HG02870 (cell line): ENCODE measurements at regions not wholly inside any gene's neighbourhood (a gene's known extent, or its start where the extent isn't known, plus 50 kb on each side); places are given as distances from the start of the nearest gene placed in this dataset.

Experiments
- ATAC-seq: cut with Tn5 transposase; IDR thresholded peaks from one replicate; pipeline ENCODE4 v1.9.1; 2021; ENCODE audit warnings: mild to moderate bottlenecking, moderate library complexity; ENCODE audit not compliant: unreplicated experiment

DNA sequence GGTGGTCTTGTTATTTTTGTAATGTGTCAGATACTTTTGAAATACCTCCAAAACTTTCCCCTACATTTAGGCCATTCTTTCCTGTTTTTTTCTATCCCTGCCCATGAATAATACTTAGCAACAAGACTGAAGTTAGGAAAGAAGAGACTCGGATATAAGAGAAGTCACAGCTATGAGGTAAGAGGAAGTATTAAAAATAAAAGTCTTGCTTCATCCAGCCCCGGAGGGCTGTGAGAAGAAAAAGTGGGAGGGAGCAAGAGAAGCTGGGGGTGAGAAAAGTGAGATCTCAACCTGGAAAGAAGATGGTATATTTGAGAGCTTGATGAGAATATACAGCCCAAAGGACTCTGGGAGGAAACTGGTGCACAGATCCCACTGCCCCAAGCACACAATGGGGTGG is 213.5 kb upstream of the CDIN1 start:
- no peak for ATAC-seq

- no peak for ATAC-seq
Observed at GRCh38 chr15:36370051-36370730, 209.2 kb upstream of the CDIN1 start.

GRCh38 chr15:36370731-36371112 is 208.7 kb upstream of the CDIN1 start:
- ATAC-seq, result no peak

- ATAC-seq, result no peak
Observed at GRCh38 chr15:36371509-36371908, 207.9 kb upstream of the CDIN1 start.

GRCh38 chr15:36372968-36373367 is 206.5 kb upstream of the CDIN1 start:
- no peak for ATAC-seq

- ATAC-seq, result no peak
Observed at GRCh38 chr15:36373550-36373949, 205.9 kb upstream of the CDIN1 start.

GRCh38 chr15:36389107-36389506 is 190.3 kb upstream of the CDIN1 start:
- no peak for ATAC-seq

DNA sequence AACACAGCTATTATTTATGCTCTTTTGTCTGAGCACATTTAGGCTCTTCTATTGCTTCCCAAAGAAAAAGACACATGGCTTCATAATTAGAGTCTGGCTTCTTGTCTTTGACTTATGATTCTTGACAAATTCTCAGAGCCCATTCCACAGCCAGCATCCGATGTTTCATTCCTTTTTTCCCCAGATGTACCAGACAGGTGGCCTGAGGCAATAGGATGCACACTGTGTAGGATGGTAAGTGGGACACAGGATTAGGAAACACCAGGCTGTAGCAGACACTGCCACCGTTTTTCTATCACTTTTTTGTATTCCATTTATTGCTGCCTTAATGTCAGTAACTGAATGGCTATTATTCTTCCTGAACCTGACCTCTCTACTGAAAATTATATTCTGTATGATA is 188.9 kb upstream of the CDIN1 start:
- ATAC-seq, result no peak

DNA sequence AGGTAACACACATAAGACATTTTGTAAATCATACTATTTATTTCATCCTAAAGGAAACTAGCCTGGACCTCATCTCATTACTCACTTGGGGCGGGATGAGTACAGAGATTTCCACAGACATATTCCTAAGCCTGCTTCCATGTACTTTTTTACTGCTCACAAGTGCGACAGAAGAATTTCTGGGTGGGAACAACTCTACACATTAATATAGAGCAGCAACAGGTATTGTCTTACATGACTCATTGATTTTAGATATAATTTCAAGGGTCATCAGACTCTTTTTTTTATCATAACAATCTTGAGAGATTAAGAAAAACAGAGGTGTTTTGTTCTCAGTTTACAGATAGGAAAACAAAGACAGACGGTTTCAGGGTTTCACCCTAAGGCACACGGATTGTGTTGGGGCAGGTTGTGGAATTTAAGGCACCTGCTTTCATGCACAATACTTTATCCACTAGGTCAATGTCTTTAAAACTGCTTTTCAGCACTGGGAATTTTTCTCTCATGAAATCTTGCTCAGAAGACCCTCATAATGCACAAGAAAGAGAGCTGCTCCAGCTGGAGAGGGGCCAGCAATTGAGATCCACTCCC is 186.7 kb upstream of the CDIN1 start:
- no peak for ATAC-seq

DNA sequence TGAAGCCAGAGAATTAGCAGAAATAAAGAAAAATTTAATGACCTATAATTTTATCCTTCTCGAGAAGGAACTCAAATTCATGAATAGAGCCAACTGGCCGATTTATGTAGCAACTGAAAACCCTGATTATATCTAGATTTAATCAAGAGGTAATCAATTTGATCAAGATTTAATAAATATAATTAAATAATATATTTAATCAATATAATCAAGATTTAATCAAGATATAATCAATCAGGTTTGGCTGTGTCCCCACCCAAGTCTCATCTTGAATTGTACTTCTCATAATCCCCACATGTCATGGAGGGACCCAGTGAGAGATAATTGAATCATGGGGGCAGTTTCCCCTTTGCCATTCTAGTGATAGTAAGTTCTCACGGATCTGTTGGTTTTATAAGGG is 181.2 kb upstream of the CDIN1 start:
- no peak for ATAC-seq

GRCh38 chr15:36399276-36399675 is 180.2 kb upstream of the CDIN1 start:
- no peak for ATAC-seq

DNA sequence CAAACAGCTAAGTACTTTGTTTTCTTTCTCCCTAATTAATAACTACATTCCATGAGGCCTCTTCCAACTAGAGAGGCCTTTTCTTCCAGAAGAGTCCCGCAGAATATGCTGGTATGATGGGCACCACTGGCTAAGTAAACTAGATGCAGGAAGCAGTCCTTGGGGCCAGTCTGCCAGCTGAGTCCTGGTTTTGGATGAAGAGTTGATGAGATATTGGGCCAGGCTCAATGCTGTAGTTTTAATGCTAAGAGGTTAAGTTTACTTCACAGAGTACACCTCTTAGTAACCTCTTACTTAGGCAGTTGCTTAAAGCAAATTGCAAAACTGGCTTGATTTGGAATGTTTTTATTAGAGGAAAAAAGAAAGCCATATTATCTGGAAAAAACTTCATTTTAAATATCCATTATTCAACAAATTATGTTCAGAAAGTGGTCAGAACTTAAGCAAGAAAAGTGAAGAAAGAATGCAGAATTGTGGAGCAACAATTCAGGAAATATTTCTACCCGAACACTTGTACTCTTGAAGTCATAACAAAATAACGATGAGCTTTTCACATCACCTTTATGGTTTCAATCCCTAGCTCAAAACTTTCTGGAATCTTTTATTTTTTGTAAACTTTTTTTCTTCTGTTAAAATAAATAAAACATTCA is 178.4 kb upstream of the CDIN1 start:
- no peak for ATAC-seq

- ATAC-seq, result no peak
Observed at GRCh38 chr15:36401586-36401966, 177.8 kb upstream of the CDIN1 start.

- ATAC-seq, result no peak
Observed at GRCh38 chr15:36403351-36403750, 176.1 kb upstream of the CDIN1 start.

- no peak for ATAC-seq
Observed at GRCh38 chr15:36406366-36406765, 173.1 kb upstream of the CDIN1 start.

GRCh38 chr15:36406911-36407310 is 172.5 kb upstream of the CDIN1 start:
- no peak for ATAC-seq

- no peak for ATAC-seq
Observed at GRCh38 chr15:36407647-36408046, 171.8 kb upstream of the CDIN1 start.

GRCh38 chr15:36409819-36410218 is 169.6 kb upstream of the CDIN1 start:
- ATAC-seq, result no peak

- no peak for ATAC-seq
Observed at GRCh38 chr15:36414670-36415069, 164.8 kb upstream of the CDIN1 start.

DNA sequence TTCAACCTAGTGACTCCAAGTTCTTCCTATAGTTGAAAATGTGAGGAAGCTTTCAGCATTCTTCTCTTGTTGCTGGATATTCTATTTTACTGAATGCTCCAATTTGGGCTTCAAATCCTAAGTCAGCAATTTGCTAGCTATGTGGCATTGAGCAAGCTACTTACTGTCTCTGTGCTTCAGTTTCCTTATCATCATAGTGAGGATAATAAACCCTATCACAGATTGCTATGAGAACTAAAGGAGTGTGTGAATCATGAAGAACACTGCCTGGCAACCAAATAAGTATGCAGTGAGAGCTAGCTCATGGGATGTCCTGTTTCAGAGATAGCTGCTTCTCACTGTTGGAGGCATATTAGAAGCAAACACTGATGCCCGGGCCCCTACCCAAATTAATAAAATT is 163.8 kb upstream of the CDIN1 start:
- no peak for ATAC-seq

- no peak for ATAC-seq
Observed at GRCh38 chr15:36422631-36423030, 156.8 kb upstream of the CDIN1 start.

GRCh38 chr15:36426691-36427090 is 152.7 kb upstream of the CDIN1 start:
- ATAC-seq, result no peak
